Astrocyte of the cerebellum (primary cell): ENCODE measurements at regions not wholly inside any gene's neighbourhood (a gene's known extent, or its start where the extent isn't known, plus 50 kb on each side); places are given as distances from the start of the nearest gene placed in this dataset.

Experiments
- DNase-seq: peaks from one replicate; pipeline ENCODE4 v3.0.0-alpha.2; 2011; ENCODE audit warnings: low read depth
- H3K4me3 ChIP-seq: 2 replicates; pipeline ENCODE4 v1.5.1; 2011; ENCODE audit warnings: mild to moderate bottlenecking, low read depth, low read length, moderate library complexity
- CTCF ChIP-seq: IDR thresholded peaks from 2 replicates; pipeline ENCODE4 v1.5.1; 2012; ENCODE audit warnings: low read length, low read depth, moderate library complexity, mild to moderate bottlenecking; ENCODE audit errors: missing control alignments
- in situ Hi-C: cut with HindIII; loops from 2 replicates; pipeline ENCODE4 v1.10.0; 2017; ENCODE audit warnings: low sequenced_read_pairs

DNA sequence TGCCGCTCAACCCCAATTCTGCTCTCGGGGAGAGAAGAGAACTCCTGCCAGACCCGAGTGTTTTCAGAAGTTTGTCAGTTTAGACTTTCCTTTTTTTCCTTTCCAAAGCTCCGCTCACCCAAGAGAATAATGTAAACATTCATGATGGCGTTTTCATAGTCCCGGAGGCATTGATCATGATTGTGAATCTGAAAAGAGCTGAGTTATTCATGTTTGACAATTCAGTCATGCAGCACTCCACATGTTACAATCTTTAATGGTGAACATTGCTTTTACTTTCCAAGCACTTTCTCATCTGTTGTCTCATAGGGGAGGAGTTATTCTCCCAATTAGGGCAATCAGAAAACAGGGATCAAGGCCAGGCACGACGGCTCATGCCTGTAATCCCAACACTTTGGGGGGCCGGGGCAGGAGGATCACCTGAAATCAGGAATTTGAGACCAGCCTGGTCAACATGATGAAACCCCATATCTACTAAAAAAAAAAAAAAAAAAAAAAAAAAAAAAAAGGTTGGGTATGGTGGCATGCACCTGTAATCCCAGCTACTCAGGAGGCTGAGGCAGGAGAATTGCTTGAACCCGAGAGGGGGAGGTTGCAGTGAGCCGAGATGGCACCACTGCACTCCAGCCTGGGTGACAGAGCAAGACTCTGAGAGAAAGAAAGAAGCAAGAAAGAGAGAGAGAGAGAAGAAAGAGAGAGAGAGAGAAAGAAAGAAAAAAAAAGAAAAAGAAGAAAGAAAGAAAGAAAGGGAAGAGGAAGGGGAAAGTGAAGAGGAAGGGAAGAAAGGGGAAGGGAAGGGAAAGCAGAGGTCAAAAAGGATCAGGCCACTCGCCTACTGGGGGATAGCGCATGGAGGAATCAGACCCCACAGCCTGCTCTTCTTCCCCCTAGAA lies 70.0 kb upstream of the TNRC6C start:
- no peak for DNase-seq
- peak overlapping the region; percentile 48 for H3K4me3 ChIP-seq
- no peak for TF ChIP-seq CTCF
- in situ Hi-C loops: no loop called here

DNA sequence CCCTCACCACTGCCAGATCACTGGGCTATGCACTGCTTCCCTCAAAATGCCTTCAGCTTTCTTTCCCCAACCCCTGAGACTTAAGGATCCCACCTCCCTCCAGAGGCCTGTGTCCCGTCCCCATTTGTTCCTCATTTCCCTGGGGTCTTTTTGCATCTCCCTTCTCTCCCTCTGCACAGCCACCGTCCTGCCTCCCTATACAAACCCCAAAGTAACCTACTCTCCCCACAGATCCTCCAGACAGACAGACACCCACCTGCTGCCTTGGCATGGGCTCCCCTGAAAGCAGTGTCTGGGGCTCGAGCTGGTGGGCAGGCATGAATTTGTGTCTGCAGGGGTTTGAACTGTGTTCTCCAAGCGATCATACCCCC lies 69.4 kb upstream of the TNRC6C start:
- no peak for DNase-seq
- no peak for TF ChIP-seq CTCF
- in situ Hi-C loops: no loop called here

DNA sequence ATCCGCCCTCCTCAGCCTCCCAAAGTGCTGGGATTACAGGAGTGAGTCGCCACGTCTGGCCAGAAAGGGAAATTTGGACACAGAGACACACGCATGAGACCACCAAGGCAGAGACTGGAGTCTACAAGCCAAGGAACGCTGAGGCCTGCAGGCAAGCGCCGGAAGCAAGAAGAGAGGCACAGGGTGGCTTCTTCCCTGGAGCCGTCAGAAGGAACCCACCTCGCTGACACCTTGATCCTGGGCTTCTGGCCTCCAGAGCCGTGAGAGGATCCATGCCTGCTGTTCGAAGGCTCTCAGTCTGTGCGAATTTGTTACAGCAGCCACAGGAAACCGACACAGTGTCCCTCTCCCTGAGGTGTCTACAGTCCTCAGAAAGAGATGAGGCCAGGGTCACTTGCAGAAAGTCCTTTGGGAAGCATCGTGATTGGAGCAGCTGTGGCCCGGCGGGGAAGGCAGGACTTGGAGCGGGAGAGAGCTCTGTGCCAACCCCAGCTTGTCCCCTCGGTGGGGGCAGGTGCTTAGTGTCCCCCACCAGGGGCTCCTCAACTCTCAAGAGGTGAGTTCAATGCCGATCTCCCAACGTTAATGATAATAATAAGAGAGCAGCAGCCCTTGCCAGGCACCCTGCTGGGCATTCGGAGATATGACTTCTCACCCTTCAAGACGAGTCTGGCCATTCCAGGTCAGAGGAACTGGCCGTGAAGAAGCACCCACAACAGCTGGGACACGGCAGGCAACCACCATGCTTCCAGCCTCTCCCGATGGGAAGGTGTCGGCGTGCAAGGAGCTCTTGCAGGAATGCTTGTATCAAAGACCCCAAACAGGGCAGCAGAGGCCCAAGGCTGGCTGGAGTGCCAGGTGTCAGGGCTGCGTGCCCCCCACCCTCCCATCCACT lies 68.4 kb upstream of the TNRC6C start:
- no peak for TF ChIP-seq CTCF
- DNase-seq: no peak
- no peak overlapping the region for H3K4me3 ChIP-seq
- in situ Hi-C loops: loop anchor here (10.0 kb wide), 1 partner anchor 345 kb away; no protein-coding TSS in a partner anchor

More for the DNA sequence above, 69.4 kb upstream of the TNRC6C start:
- no peak overlapping the region for H3K4me3 ChIP-seq

DNA sequence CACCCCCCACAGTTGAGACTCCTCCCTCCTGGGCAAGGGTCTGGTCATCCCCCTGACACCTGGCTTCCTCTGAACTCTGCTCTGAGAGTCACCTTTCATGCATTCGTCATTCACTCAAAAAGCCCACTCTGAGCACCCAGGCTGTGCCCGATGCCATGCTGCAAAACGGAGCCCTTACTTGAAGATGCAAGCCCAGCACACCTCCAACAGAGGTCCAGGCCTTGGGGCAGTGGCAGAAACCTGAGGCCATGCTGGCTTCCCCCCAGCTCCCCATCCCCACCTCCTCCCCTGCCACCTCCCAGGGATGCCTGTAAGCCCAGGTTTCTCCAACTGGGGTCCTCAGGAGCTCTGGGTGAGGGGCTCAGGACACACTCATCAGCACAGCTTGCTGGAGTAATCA lies 67.7 kb upstream of the TNRC6C start:
- no peak for DNase-seq
- no peak overlapping the region for H3K4me3 ChIP-seq
- no peak for TF ChIP-seq CTCF
- in situ Hi-C loops: loop anchor here (10.0 kb wide), 1 partner anchor 346 kb away; no protein-coding TSS in a partner anchor

- no peak for TF ChIP-seq CTCF
- no peak overlapping the region for H3K4me3 ChIP-seq
- no peak for DNase-seq
- in situ Hi-C loops: loop anchor here (10.0 kb wide), 1 partner anchor 347 kb away; no protein-coding TSS in a partner anchor
Measured at GRCh38 chr17:77891602-77892001, 66.9 kb upstream of the TNRC6C start.

GRCh38 chr17:77892031-77892430 lies 66.5 kb upstream of the TNRC6C start:
- DNase-seq: no peak
- no peak overlapping the region for H3K4me3 ChIP-seq
- in situ Hi-C loops: loop anchor here (10.0 kb wide), 1 partner anchor 347 kb away; no protein-coding TSS in a partner anchor
- no peak for TF ChIP-seq CTCF
